WTC11 (cell line): ENCODE measurements at regions not wholly inside any gene's neighbourhood (a gene's known extent, or its start where the extent isn't known, plus 50 kb on each side); places are given as distances from the start of the nearest gene placed in this dataset.

ENCODE experiments used
- ATAC-seq: fragments of 200-7000 bp; cut with Tn5 transposase; 2 replicates; pipeline ENCODE4 v1.10.0; 2021; ENCODE audit warnings: mild to moderate bottlenecking, moderate library complexity
- CTCF ChIA-PET: fragments of 300-600 bp; sonication (Branson Sonifier 250); formaldehyde crosslinking; loops from one replicate; lab custom pipeline; 2021; ENCODE audit warnings: antibody characterized with exemption; lab: Charles Lee
- POLR2A ChIA-PET: fragments of 350-600 bp; sonication (Branson Sonifier 250); formaldehyde crosslinking; loops from one replicate; lab custom pipeline; 2021; ENCODE audit warnings: antibody characterized with exemption; lab: Charles Lee
- DNase-seq: peaks from one replicate; pipeline ENCODE4 v3.0.0; 2021; ENCODE audit warnings: low spot score
- H3K27ac Mint-ChIP-seq: 2 replicates; pipeline ENCODE4 v1.8.0; 2021; ENCODE audit warnings: mixed read lengths
- H3K27me3 Mint-ChIP-seq: 2 replicates; pipeline ENCODE4 v1.8.0; 2021; ENCODE audit warnings: low read depth, mild to moderate bottlenecking, moderate library complexity, mixed read lengths
- H3K36me3 Mint-ChIP-seq: 2 replicates; pipeline ENCODE4 v1.8.0; 2021; ENCODE audit warnings: mixed read lengths
- H3K4me1 Mint-ChIP-seq: 2 replicates; pipeline ENCODE4 v1.8.0; 2022; ENCODE audit warnings: mixed read lengths
- H3K4me3 Mint-ChIP-seq: 2 replicates; pipeline ENCODE4 v1.8.0; 2021; ENCODE audit warnings: mild to moderate bottlenecking, moderate library complexity, mixed read lengths
- H3K9me3 Mint-ChIP-seq: 2 replicates; pipeline ENCODE4 v1.8.0; 2021; ENCODE audit warnings: mixed read lengths
- ARID4B ChIP-seq: sonication (generic); formaldehyde crosslinking; IDR thresholded peaks from 2 replicates; pipeline ENCODE4 v1.8.0; 2023; ENCODE audit warnings: missing genetic modification reagents, mild to moderate bottlenecking, borderline replicate concordance
- E2F4 ChIP-seq: sonication (generic); formaldehyde crosslinking; IDR thresholded peaks from 2 replicates; pipeline ENCODE4 v1.8.1; 2022; ENCODE audit warnings: low read depth, mild to moderate bottlenecking, moderate library complexity, missing genetic modification reagents, borderline replicate concordance
- FOXP4 ChIP-seq: sonication (generic); formaldehyde crosslinking; IDR thresholded peaks from 2 replicates; pipeline ENCODE4 v1.8.0; 2022; ENCODE audit warnings: mild to moderate bottlenecking, missing genetic modification reagents
- NFATC4 ChIP-seq: fragments of 250-450 bp; sonication (Bioruptor Pico); IDR thresholded peaks from 2 replicates; pipeline ENCODE4 v1.9.0; 2021; ENCODE audit warnings: mild to moderate bottlenecking
- NR1H2 ChIP-seq: sonication (generic); formaldehyde crosslinking; IDR thresholded peaks from 2 replicates; pipeline ENCODE4 v1.9.0; 2021; ENCODE audit warnings: mild to moderate bottlenecking, moderate library complexity, missing genetic modification reagents
- USF2 ChIP-seq: sonication (generic); formaldehyde crosslinking; IDR thresholded peaks from 2 replicates; pipeline ENCODE4 v1.8.1; 2023; ENCODE audit warnings: mild to moderate bottlenecking, missing genetic modification reagents, moderate library complexity
- ZMAT4 ChIP-seq: fragments of 250-450 bp; sonication (Bioruptor Pico); IDR thresholded peaks from 2 replicates; pipeline ENCODE4 v1.9.0; 2021; ENCODE audit warnings: mild to moderate bottlenecking
- ZNF219 ChIP-seq: sonication (generic); formaldehyde crosslinking; IDR thresholded peaks from 2 replicates; pipeline ENCODE4 v1.8.0; 2023; ENCODE audit warnings: missing genetic modification reagents, mild to moderate bottlenecking, borderline replicate concordance
- ZNF232 ChIP-seq: sonication (generic); formaldehyde crosslinking; IDR thresholded peaks from 2 replicates; pipeline ENCODE4 v1.8.0; 2022; ENCODE audit warnings: mild to moderate bottlenecking, missing genetic modification reagents
- ZNF512 ChIP-seq: sonication (generic); formaldehyde crosslinking; IDR thresholded peaks from 2 replicates; pipeline ENCODE4 v1.8.1; 2022; ENCODE audit warnings: missing genetic modification reagents, borderline replicate concordance
- ZNF532 ChIP-seq: fragments of 250-450 bp; sonication (Bioruptor Pico); IDR thresholded peaks from 2 replicates; pipeline ENCODE4 v1.9.0; 2021; ENCODE audit warnings: mild to moderate bottlenecking, borderline replicate concordance
- ZNF671 ChIP-seq: fragments of 250-450 bp; sonication (Bioruptor Pico); IDR thresholded peaks from 2 replicates; pipeline ENCODE4 v1.8.0; 2021; ENCODE audit warnings: mild to moderate bottlenecking

- ATAC-seq (no peak), DNase-seq (no peak)
- Mint-ChIP-seq H3K4me3 (no peak overlapping the region), H3K27ac (no peak overlapping the region), H3K4me1 (no peaks in the 10 kb centered on the region), H3K27me3 (no peaks in the 10 kb centered on the region), H3K9me3 (peaks cover 3% of the 10 kb centered on the region; the same call in 1 of the 2 replicates), H3K36me3 (no peaks in the 10 kb centered on the region)
- TF ChIP-seq E2F4 (CRISPR knock-in tag) (no peak), ZNF671 (CRISPR knock-in tag) (no peak), NFATC4 (CRISPR knock-in tag) (no peak), ZNF219 (no peak), ZMAT4 (no peak), FOXP4 (CRISPR knock-in tag) (no peak), ZNF532 (CRISPR knock-in tag) (no peak), ZNF512 (CRISPR knock-in tag) (no peak), ARID4B (CRISPR knock-in tag) (no peak), ZNF232 (no peak), NR1H2 (CRISPR knock-in tag) (no peak), USF2 (CRISPR knock-in tag) (no peak)
- POLR2A ChIA-PET, result no interaction called here
- CTCF ChIA-PET, result no interaction called here
These were observed 142.2 kb downstream of the SLC41A2 start for GRCh38 chr12:104815935-104816334.
